ENCODE measurements at regions not wholly inside any gene's neighbourhood (a gene's known extent, or its start where the extent isn't known, plus 50 kb on each side); places are given as distances from the start of the nearest gene placed in this dataset.

DNA sequence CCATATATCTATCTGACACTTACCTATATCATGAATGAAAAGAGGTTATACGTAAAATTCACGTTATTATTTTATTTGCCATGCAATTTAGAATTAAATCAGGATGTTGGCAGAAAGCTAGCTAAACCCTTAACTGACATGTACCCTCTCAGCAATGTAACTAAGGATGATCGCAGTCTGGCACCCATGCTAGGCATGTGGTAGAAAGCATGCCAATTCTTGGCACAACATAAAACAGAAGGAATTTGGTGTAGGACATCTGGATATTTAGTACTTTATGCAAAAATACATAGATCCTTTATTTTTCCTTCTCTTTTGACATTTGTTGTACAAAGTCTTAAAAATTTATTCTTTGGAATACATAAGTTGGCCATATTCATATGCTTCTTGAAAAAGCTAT, 436.8 kb upstream of the FAT1 start:
- dilution Hi-C loops (cut with HindIII; ENCODE audit: low sequenced_read_pairs, unreplicated experiment): no loop called here
- POLR2A ChIA-PET (ENCODE audit: unreplicated experiment): no interaction called here
- H2BK120ac ChIP-seq (ENCODE audit: low read depth, low read length): no peak overlapping the region
- H3K27ac ChIP-seq (ENCODE audit: insufficient read depth, low read length): no peak overlapping the region
- DNase-seq (no peak), ATAC-seq (ENCODE audit: low read depth) (no peak)
- H3K4ac ChIP-seq (ENCODE audit: low read depth, low read length): no peak overlapping the region
- no peak overlapping the region for H3K4me2 ChIP-seq (ENCODE audit: low read depth, low read length)
- no peaks in the 10 kb centered on the region for H3K79me1 ChIP-seq (ENCODE audit: low read depth in 1 of 2, low read length in 2 of 2)
- no peak overlapping the region for H2BK20ac ChIP-seq (ENCODE audit: low read depth, low read length)
- TF ChIP-seq MXI1 (IDR thresholded peaks at IDR 0.05; ENCODE audit: borderline replicate concordance, low read depth, low read length) (no peak), RFX5 (IDR thresholded peaks at IDR 0.05; ENCODE audit: low read depth, low read length) (no peak), FOS (IDR thresholded peaks at IDR 0.05; ENCODE audit: low read depth, low read length) (no peak), MAFK (IDR thresholded peaks at IDR 0.05; ENCODE audit: low read depth, low read length) (no peak), CHD1 (IDR thresholded peaks at IDR 0.05; ENCODE audit: low read depth, low read length) (no peak), NFE2L2 (IDR thresholded peaks at IDR 0.05; ENCODE audit: low read depth, low read length) (no peak), RCOR1 (IDR thresholded peaks at IDR 0.05; ENCODE audit: insufficient replicate concordance, low read length) (no peak), CEBPB (IDR thresholded peaks at IDR 0.05; ENCODE audit: low read depth, low read length) (no peak)
- TF ChIP-seq, protein P1, sequence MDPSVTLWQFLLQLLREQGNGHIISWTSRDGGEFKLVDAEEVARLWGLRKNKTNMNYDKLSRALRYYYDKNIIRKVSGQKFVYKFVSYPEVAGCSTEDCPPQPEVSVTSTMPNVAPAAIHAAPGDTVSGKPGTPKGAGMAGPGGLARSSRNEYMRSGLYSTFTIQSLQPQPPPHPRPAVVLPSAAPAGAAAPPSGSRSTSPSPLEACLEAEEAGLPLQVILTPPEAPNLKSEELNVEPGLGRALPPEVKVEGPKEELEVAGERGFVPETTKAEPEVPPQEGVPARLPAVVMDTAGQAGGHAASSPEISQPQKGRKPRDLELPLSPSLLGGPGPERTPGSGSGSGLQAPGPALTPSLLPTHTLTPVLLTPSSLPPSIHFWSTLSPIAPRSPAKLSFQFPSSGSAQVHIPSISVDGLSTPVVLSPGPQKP (IDR thresholded peaks at IDR 0.05; ENCODE audit: borderline replicate concordance, low read depth, low read length): no peak
- H4K20me1 ChIP-seq (ENCODE audit: insufficient read depth, low read length): no peaks in the 10 kb centered on the region
- no peaks in the 10 kb centered on the region for H3K27me3 ChIP-seq (ENCODE audit: control insufficient read depth, insufficient read depth, low read length)
- H2BK5ac ChIP-seq (ENCODE audit: low read depth, low read length, poor library complexity, severe bottlenecking): no peak overlapping the region
- no peak overlapping the region for H4K8ac ChIP-seq (ENCODE audit: low read depth in 2 of 2, low read length in 2 of 2)
- no peak overlapping the region for H3K56ac ChIP-seq (ENCODE audit: extremely low read depth, insufficient read depth, low read length)
- no peak overlapping the region for H2BK15ac ChIP-seq (ENCODE audit: low read depth, low read length)
- no TSS peak for BruUV-seq (replicated peaks)
- CTCF ChIA-PET: interaction anchor here (1.2 kb wide), 1 partner anchor 15 kb away, joined by 3 read pairs; no protein-coding TSS in a partner anchor
- H3K9me3 ChIP-seq (ENCODE audit: control insufficient read depth, insufficient read depth, low read length): 0 out of 2 replicates have a peak, but pooled peaks cover 1% of the 10 kb centered on the region
- whole genome bisulfite sequencing, 2 experiments (ENCODE audit: extremely low coverage in 2 of 2, insufficient read length in 1 of 2): no CpG with 5 or more reads among the region's 3 CpGs
- H3K23ac ChIP-seq (ENCODE audit: low read depth, low read length): no peak overlapping the region
- no peaks in the 10 kb centered on the region for H3K9me1 ChIP-seq (ENCODE audit: insufficient read depth, low read length)
- no peak overlapping the region for H2AK9ac ChIP-seq (replicated peaks; ENCODE audit: low read depth, low read length, poor library complexity)
- H4K91ac ChIP-seq (ENCODE audit: insufficient read depth, low read depth, low read length): no peak overlapping the region
- H3K4me3 ChIP-seq (ENCODE audit: insufficient read depth, low read depth, low read length): no peak overlapping the region
- in situ Hi-C loops (cut with MboI; ENCODE audit: low sequenced_read_pairs): no loop called here
- H2AFZ ChIP-seq (replicated peaks; ENCODE audit: low read length, poor library complexity): no peak overlapping the region
- no peak overlapping the region for H3K18ac ChIP-seq (ENCODE audit: low read depth, low read length)
- no peaks in the 10 kb centered on the region for H3K4me1 ChIP-seq (ENCODE audit: control insufficient read depth, insufficient read depth, low read length)
- no peak overlapping the region for H2AK5ac ChIP-seq (ENCODE audit: low read depth, low read length)
- no peak overlapping the region for H4K5ac ChIP-seq (ENCODE audit: low read depth, low read length)
- H3K14ac ChIP-seq (replicated peaks; ENCODE audit: low read depth, low read length): no peak overlapping the region
- H3K36me3 ChIP-seq (ENCODE audit: control insufficient read depth, insufficient read depth, low read length): no peaks in the 10 kb centered on the region
- H3K9ac ChIP-seq (ENCODE audit: low read depth, low read length): no peak overlapping the region
- intact Hi-C loops (cut with micrococcal nuclease): no loop called here
